K562 (cell line): ENCODE measurements at regions not wholly inside any gene's neighbourhood (a gene's known extent, or its start where the extent isn't known, plus 50 kb on each side); places are given as distances from the start of the nearest gene placed in this dataset.

Experiments used
- CHCHD3 ChIP-seq: fragments of 250-450 bp; sonication (Bioruptor Pico); IDR thresholded peaks from 2 replicates; pipeline ENCODE4 v2.1.2; 2022; ENCODE audit warnings: mild to moderate bottlenecking
- FOS ChIP-seq: IDR thresholded peaks from 3 replicates; pipeline ENCODE4 v1.6.1; 2011; ENCODE audit not compliant: insufficient read length; ENCODE audit errors: extremely low read depth
- FOXM1 ChIP-seq, 2 experiments: fragments of 450-650 bp in 1 of 2; sonication (generic) in 1 of 2; formaldehyde crosslinking in 1 of 2; IDR thresholded peaks; 2 replicates each; pipeline versions ENCODE4 v1.6.1 to v1.9.0; 2017 to 2022; ENCODE audit warnings: low read depth in 2 of 2, mild to moderate bottlenecking in 2 of 2, missing genetic modification reagents in 1 of 2, moderate library complexity in 1 of 2
- HIVEP1 ChIP-seq: fragments of 250-450 bp; sonication (Bioruptor Pico); IDR thresholded peaks from 2 replicates; pipeline ENCODE4 v1.4.0; 2020; ENCODE audit warnings: mild to moderate bottlenecking
- KLF16 ChIP-seq: IDR thresholded peaks from 2 replicates; pipeline ENCODE4 v1.6.1; 2016; ENCODE audit warnings: antibody characterized with exemption
- SMARCA4 ChIP-seq: fragments of 450-650 bp; IDR thresholded peaks from 2 replicates; pipeline ENCODE4 v1.6.1; 2016
- SRSF9 ChIP-seq: fragments of 200-400 bp; formaldehyde crosslinking; IDR thresholded peaks from 2 replicates; pipeline ENCODE4 v1.6.1; 2017; ENCODE audit warnings: low read depth, low read length, borderline replicate concordance
- TBP ChIP-seq: optimal IDR thresholded peaks from 2 replicates; pipeline ENCODE3; 2011; ENCODE audit warnings: low read depth, low read length, improper control_type of control experiment
- TGIF2 ChIP-seq: sonication (generic); formaldehyde crosslinking; IDR thresholded peaks from 2 replicates; pipeline ENCODE4 v1.8.1; 2022; ENCODE audit warnings: mild to moderate bottlenecking, missing genetic modification reagents, moderate library complexity
- XRCC5 ChIP-seq: fragments of 200-400 bp; formaldehyde crosslinking; IDR thresholded peaks from 2 replicates; pipeline ENCODE4 v1.6.1; 2017; ENCODE audit warnings: low read depth, mild to moderate bottlenecking, low read length
- ZFP36 ChIP-seq: fragments of 150-350 bp; IDR thresholded peaks from 2 replicates; pipeline ENCODE4 v1.6.1; 2018; ENCODE audit warnings: low read length, low read depth; ENCODE audit not compliant: partially characterized antibody
- ZKSCAN3 ChIP-seq: fragments of 250-450 bp; sonication (Bioruptor Pico); IDR thresholded peaks from 2 replicates; pipeline ENCODE4 v1.4.0; 2020
- ZNF134 ChIP-seq: fragments of 250-450 bp; sonication (Bioruptor Pico); conservative IDR thresholded peaks from 2 replicates; pipeline ENCODE4 v1.4.0; 2020
- ZNF174 ChIP-seq: fragments of 250-450 bp; sonication (Bioruptor Pico); IDR thresholded peaks from 2 replicates; pipeline ENCODE4 v1.4.0; 2020; ENCODE audit warnings: mild to moderate bottlenecking
- ZNF408 ChIP-seq: fragments of 250-450 bp; sonication (Bioruptor Pico); IDR thresholded peaks from 2 replicates; pipeline ENCODE4 v1.4.0; 2020; ENCODE audit warnings: low read depth, mild to moderate bottlenecking, moderate library complexity
- ZNF436 ChIP-seq: fragments of 250-450, 450-650 bp; sonication (Bioruptor Pico); formaldehyde crosslinking; IDR thresholded peaks from 2 replicates; pipeline ENCODE4 v1.7.0; 2020; ENCODE audit warnings: mild to moderate bottlenecking
- ZNF551 ChIP-seq: fragments of 250-450 bp; sonication (Bioruptor Pico); IDR thresholded peaks from 2 replicates; pipeline ENCODE4 v1.5.0; 2021; ENCODE audit warnings: mild to moderate bottlenecking, moderate library complexity
- TF ChIP-seq, protein P1 (sequence below): IDR thresholded peaks from 2 replicates; pipeline ENCODE4 v1.6.1; 2011; ENCODE audit not compliant: insufficient read length; ENCODE audit errors: extremely low read depth
- TF ChIP-seq, protein P2 (sequence below): fragments of 450-650 bp; formaldehyde crosslinking; IDR thresholded peaks from 2 replicates; pipeline ENCODE4 v1.4.0; 2022; ENCODE audit warnings: missing genetic modification characterization
- TF ChIP-seq, protein P3 (sequence below): fragments of 450-650 bp; formaldehyde crosslinking; IDR thresholded peaks from 2 replicates; pipeline ENCODE4 v1.4.0; 2020; ENCODE audit warnings: mild to moderate bottlenecking, moderate library complexity
- TF ChIP-seq, protein P4 (sequence below): fragments of 250-450 bp; sonication (Bioruptor Pico); IDR thresholded peaks from 2 replicates; pipeline ENCODE4 v1.4.0; 2020; ENCODE audit warnings: mild to moderate bottlenecking
- TF ChIP-seq, protein P5 (sequence below): fragments of 450-650 bp; IDR thresholded peaks from 2 replicates; pipeline ENCODE4 v1.6.1; 2016; ENCODE audit warnings: mild to moderate bottlenecking

DNA sequence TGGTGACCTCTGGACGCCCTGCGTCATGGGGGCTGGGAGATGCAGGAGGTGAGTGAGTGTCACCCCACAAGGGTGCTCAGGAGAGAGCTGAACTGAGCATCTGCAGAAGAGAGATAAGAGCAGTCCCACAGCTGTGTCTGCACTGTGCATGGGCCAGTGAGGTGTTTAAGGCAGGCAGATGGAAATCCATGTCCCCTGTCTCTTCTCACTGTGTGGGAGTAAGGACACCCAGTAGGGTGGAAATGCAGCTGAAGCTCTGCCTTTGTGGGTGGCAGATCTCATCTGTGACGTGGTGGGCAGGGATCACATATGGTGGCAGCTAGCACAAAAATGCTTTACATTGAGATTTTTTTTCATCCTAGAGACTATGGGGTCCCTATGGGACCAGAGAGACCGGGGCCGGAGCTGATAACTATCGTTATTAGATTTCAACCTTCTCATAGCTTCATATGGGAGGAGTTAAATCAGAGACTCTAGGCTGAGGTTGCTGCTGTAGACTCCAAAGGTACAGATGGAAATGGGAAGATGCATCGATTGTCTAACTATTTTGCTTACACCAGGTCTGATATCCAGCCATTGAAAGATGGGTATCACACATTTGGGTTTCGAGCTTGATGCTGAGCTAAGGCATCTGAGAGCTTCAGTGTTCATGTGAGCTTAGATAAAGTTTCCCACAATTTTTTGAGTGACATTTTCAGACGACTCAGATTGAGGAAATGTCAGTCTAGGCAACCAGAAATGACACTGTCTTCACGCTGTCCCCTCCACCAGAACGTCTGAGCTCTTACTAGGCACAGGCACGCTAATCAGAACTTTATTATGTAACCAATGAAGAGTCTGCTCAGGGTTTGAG lies 65.3 kb upstream of the PSEN2 start (continued):
- TF ChIP-seq, protein P1, sequence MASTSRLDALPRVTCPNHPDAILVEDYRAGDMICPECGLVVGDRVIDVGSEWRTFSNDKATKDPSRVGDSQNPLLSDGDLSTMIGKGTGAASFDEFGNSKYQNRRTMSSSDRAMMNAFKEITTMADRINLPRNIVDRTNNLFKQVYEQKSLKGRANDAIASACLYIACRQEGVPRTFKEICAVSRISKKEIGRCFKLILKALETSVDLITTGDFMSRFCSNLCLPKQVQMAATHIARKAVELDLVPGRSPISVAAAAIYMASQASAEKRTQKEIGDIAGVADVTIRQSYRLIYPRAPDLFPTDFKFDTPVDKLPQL = no peak
- no peak for TF ChIP-seq HIVEP1 (CRISPR knock-in tag)
- no peak for TF ChIP-seq SRSF9
- TF ChIP-seq, protein P2, sequence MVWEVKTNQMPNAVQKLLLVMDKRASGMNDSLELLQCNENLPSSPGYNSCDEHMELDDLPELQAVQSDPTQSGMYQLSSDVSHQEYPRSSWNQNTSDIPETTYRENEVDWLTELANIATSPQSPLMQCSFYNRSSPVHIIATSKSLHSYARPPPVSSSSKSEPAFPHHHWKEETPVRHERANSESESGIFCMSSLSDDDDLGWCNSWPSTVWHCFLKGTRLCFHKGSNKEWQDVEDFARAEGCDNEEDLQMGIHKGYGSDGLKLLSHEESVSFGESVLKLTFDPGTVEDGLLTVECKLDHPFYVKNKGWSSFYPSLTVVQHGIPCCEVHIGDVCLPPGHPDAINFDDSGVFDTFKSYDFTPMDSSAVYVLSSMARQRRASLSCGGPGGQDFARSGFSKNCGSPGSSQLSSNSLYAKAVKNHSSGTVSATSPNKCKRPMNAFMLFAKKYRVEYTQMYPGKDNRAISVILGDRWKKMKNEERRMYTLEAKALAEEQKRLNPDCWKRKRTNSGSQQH (CRISPR knock-in tag) = peak; percentile 74; the same call in 1 of the 2 replicates
- no peak for TF ChIP-seq CHCHD3 (CRISPR knock-in tag)
- no peak for TF ChIP-seq ZNF134 (CRISPR knock-in tag)
- TF ChIP-seq, protein P3, sequence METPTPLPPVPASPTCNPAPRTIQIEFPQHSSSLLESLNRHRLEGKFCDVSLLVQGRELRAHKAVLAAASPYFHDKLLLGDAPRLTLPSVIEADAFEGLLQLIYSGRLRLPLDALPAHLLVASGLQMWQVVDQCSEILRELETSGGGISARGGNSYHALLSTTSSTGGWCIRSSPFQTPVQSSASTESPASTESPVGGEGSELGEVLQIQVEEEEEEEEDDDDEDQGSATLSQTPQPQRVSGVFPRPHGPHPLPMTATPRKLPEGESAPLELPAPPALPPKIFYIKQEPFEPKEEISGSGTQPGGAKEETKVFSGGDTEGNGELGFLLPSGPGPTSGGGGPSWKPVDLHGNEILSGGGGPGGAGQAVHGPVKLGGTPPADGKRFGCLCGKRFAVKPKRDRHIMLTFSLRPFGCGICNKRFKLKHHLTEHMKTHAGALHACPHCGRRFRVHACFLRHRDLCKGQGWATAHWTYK (CRISPR knock-in tag) = no peak; the same call in 1 of the 2 replicates
- TF ChIP-seq, protein P4, sequence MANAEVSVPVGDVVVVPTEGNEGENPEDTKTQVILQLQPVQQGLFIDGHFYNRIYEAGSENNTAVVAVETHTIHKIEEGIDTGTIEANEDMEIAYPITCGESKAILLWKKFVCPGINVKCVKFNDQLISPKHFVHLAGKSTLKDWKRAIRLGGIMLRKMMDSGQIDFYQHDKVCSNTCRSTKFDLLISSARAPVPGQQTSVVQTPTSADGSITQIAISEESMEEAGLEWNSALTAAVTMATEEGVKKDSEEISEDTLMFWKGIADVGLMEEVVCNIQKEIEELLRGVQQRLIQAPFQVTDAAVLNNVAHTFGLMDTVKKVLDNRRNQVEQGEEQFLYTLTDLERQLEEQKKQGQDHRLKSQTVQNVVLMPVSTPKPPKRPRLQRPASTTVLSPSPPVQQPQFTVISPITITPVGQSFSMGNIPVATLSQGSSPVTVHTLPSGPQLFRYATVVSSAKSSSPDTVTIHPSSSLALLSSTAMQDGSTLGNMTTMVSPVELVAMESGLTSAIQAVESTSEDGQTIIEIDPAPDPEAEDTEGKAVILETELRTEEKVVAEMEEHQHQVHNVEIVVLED = no peak
- TF ChIP-seq FOXM1 (IDR thresholded peaks at IDR 0.05; ENCODE audit: low read depth) = peak; percentile 96
- no peak for TF ChIP-seq FOXM1 (CRISPR knock-in tag; IDR thresholded peaks at IDR 0.05; ENCODE audit: low read depth)
- peak; percentile 77 for TF ChIP-seq XRCC5
- no peak for TF ChIP-seq ZNF436 (CRISPR knock-in tag)
- peak; percentile 71 for TF ChIP-seq ZFP36
- no peak for TF ChIP-seq TGIF2
- no peak for TF ChIP-seq ZNF408
- peak; percentile 99 for TF ChIP-seq KLF16
- no peak for TF ChIP-seq ZNF174 (CRISPR knock-in tag)
- peak; percentile 99 for TF ChIP-seq SMARCA4
- peak; percentile 33 for TF ChIP-seq TBP
- no peak for TF ChIP-seq ZNF551 (CRISPR knock-in tag)
- no peak for TF ChIP-seq ZKSCAN3 (CRISPR knock-in tag)
- TF ChIP-seq, protein P5, sequence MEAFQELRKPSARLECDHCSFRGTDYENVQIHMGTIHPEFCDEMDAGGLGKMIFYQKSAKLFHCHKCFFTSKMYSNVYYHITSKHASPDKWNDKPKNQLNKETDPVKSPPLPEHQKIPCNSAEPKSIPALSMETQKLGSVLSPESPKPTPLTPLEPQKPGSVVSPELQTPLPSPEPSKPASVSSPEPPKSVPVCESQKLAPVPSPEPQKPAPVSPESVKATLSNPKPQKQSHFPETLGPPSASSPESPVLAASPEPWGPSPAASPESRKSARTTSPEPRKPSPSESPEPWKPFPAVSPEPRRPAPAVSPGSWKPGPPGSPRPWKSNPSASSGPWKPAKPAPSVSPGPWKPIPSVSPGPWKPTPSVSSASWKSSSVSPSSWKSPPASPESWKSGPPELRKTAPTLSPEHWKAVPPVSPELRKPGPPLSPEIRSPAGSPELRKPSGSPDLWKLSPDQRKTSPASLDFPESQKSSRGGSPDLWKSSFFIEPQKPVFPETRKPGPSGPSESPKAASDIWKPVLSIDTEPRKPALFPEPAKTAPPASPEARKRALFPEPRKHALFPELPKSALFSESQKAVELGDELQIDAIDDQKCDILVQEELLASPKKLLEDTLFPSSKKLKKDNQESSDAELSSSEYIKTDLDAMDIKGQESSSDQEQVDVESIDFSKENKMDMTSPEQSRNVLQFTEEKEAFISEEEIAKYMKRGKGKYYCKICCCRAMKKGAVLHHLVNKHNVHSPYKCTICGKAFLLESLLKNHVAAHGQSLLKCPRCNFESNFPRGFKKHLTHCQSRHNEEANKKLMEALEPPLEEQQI = peak; percentile 95
- no peak for TF ChIP-seq FOS
